H1 (cell line): ENCODE measurements at regions not wholly inside any gene's neighbourhood (a gene's known extent, or its start where the extent isn't known, plus 50 kb on each side); places are given as distances from the start of the nearest gene placed in this dataset.

Experiments
- CTCF ChIA-PET: fragments of 300-600 bp; sonication (Branson Sonifier 250); formaldehyde crosslinking; loops from one replicate; lab custom pipeline; 2021; ENCODE audit not compliant: partially characterized antibody; lab: Charles Lee
- POLR2A ChIA-PET: fragments of 300-600 bp; sonication (Branson Sonifier 250); formaldehyde crosslinking; loops from one replicate; lab custom pipeline; 2021; ENCODE audit warnings: inconsistent platforms; ENCODE audit not compliant: partially characterized antibody; lab: Charles Lee
- DNase-seq, 2 experiments: peaks; one replicate each; pipeline versions ENCODE4 v3.0.0 to v3.0.0-alpha.2; 2010 to 2022; ENCODE audit warnings: low spot score in 2 of 2, low read depth in 1 of 2, mixed read lengths in 1 of 2
- FAIRE-seq: peaks from 2 replicates; lab custom pipeline; 2011; peaks lifted over from hg19 to GRCh38; lab: Jason Lieb, UNC
- H2AFZ ChIP-seq: 2 replicates; pipeline ENCODE4 v1.8.1; 2012; ENCODE audit warnings: low read length, inconsistent platforms
- H2AK5ac ChIP-seq: 2 replicates; pipeline ENCODE4 v1.6.1; 2013; ENCODE audit warnings: low read depth, low read length
- H2BK120ac ChIP-seq: replicated peaks from 2 replicates; pipeline ENCODE3; 2013; ENCODE audit warnings: low read depth, low read length, inconsistent platforms
- H2BK12ac ChIP-seq: 2 replicates; pipeline ENCODE4 v1.6.1; 2013; ENCODE audit warnings: low read depth, low read length
- H2BK15ac ChIP-seq: 2 replicates; pipeline ENCODE4 v1.6.1; 2013; ENCODE audit warnings: low read length
- H2BK20ac ChIP-seq: 2 replicates; pipeline ENCODE4 v1.6.1; 2013; ENCODE audit warnings: low read length
- H2BK5ac ChIP-seq: 2 replicates; pipeline ENCODE4 v1.6.1; 2013; ENCODE audit warnings: low read depth, low read length
- H3K14ac ChIP-seq: 2 replicates; pipeline ENCODE4 v1.6.1; 2013; ENCODE audit warnings: inconsistent platforms; ENCODE audit not compliant: insufficient read length
- H3K18ac ChIP-seq: 2 replicates; pipeline ENCODE4 v1.6.1; 2013; ENCODE audit warnings: low read length; ENCODE audit errors: extremely low read depth
- H3K23ac ChIP-seq: 2 replicates; pipeline ENCODE4 v1.6.1; 2013; ENCODE audit warnings: inconsistent platforms; ENCODE audit not compliant: insufficient read length
- H3K23me2 ChIP-seq: 2 replicates; pipeline ENCODE4 v1.6.1; 2013; ENCODE audit warnings: low read depth, low read length
- H3K27ac ChIP-seq: 2 replicates; pipeline ENCODE4 v1.6.1; 2011; ENCODE audit warnings: low read depth, low read length, inconsistent platforms
- H3K27me3 ChIP-seq, 4 experiments: replicated peaks in 1 of 4; 1 replicate in 1 of 4; 2 replicates in 3 of 4; pipeline versions ENCODE4 v1.6.1 to v1.8.1; 2011 to 2013; ENCODE audit warnings: low read length in 3 of 4, mild to moderate bottlenecking in 3 of 4, inconsistent platforms in 2 of 4, mixed read lengths in 2 of 4, moderate library complexity in 1 of 4; ENCODE audit not compliant: control insufficient read depth in 3 of 4, insufficient read depth in 3 of 4; ENCODE audit errors: extremely low read depth in 1 of 4
- H3K36me3 ChIP-seq, 4 experiments: 2 replicates each; pipeline versions ENCODE4 v1.6.1 to v1.8.1; 2011 to 2013; ENCODE audit warnings: mild to moderate bottlenecking in 4 of 4, low read length in 3 of 4, moderate library complexity in 2 of 4, control low read depth in 1 of 4, inconsistent platforms in 1 of 4; ENCODE audit not compliant: insufficient read depth in 4 of 4, control insufficient read depth in 2 of 4
- H3K4ac ChIP-seq: replicated peaks from 2 replicates; pipeline ENCODE3; 2013; ENCODE audit warnings: low read length, low read depth, mixed read lengths, inconsistent platforms; ENCODE audit not compliant: insufficient read length
- H3K4me1 ChIP-seq, 4 experiments: replicated peaks in 1 of 4; 1 replicate in 1 of 4; 2 replicates in 3 of 4; pipeline versions ENCODE4 v1.6.1 to v1.8.1; 2011 to 2013; ENCODE audit warnings: low read length in 3 of 4, inconsistent platforms in 2 of 4, mixed read lengths in 1 of 4; ENCODE audit not compliant: insufficient read depth in 4 of 4, control insufficient read depth in 3 of 4
- H3K4me2 ChIP-seq, 2 experiments: 2 replicates each; pipeline versions ENCODE4 v1.6.1 to v1.8.1; 2011 to 2013; ENCODE audit warnings: low read depth in 2 of 2, low read length in 2 of 2, control low read depth in 1 of 2, inconsistent platforms in 1 of 2, mild to moderate bottlenecking in 1 of 2; ENCODE audit not compliant: insufficient read depth in 1 of 2
- H3K4me3 ChIP-seq, 4 experiments: fragments of 200-600, 300-600 bp in 1 of 4; sonication (generic), shearing (Covaris generic), sonication (Bioruptor Twin) in 1 of 4; 2 replicates each; pipeline versions ENCODE4 v1.5.1 to v1.8.1; 2011 to 2016; ENCODE audit warnings: low read length in 4 of 4, low read depth in 3 of 4, control low read depth in 2 of 4, inconsistent platforms in 2 of 4, mild to moderate bottlenecking in 2 of 4, mixed read lengths in 1 of 4, moderate library complexity in 1 of 4; ENCODE audit not compliant: insufficient read depth in 2 of 4; ENCODE audit errors: extremely low read depth in 1 of 4
- H3K56ac ChIP-seq: replicated peaks from 2 replicates; pipeline ENCODE3; 2013; ENCODE audit warnings: low read depth, mild to moderate bottlenecking, mixed read lengths, low read length, inconsistent platforms; ENCODE audit not compliant: insufficient read length
- H3K79me1 ChIP-seq: 2 replicates; pipeline ENCODE4 v1.6.1; 2013; ENCODE audit warnings: low read depth, low read length, control low read depth
- H3K79me2 ChIP-seq, 2 experiments: 2 replicates each; pipeline versions ENCODE4 v1.6.1 to v1.8.1; 2012 to 2013; ENCODE audit warnings: low read length in 2 of 2, mild to moderate bottlenecking in 2 of 2, inconsistent platforms in 1 of 2; ENCODE audit not compliant: insufficient read depth in 2 of 2, control insufficient read depth in 1 of 2
- H3K9ac ChIP-seq, 4 experiments: replicated peaks in 1 of 4; 1 replicate in 1 of 4; 2 replicates in 3 of 4; pipeline versions ENCODE4 v1.6.1 to v1.8.1; 2011 to 2013; ENCODE audit warnings: low read depth in 3 of 4, low read length in 3 of 4, control low read depth in 2 of 4, mild to moderate bottlenecking in 2 of 4, moderate library complexity in 2 of 4, inconsistent platforms in 1 of 4; ENCODE audit errors: extremely low read depth in 1 of 4
- H3K9me3 ChIP-seq, 2 experiments: 2 replicates each; pipeline versions ENCODE4 v1.6.1 to v1.8.1; 2012 to 2013; ENCODE audit warnings: mild to moderate bottlenecking in 2 of 2, moderate library complexity in 2 of 2, control low read depth in 1 of 2, inconsistent platforms in 1 of 2, low read depth in 1 of 2, low read length in 1 of 2, mixed read lengths in 1 of 2; ENCODE audit not compliant: insufficient read depth in 2 of 2
- H4K20me1 ChIP-seq, 2 experiments: replicated peaks in 1 of 2; 2 replicates each; pipeline versions ENCODE3 to v1.8.1; 2011 to 2013; ENCODE audit warnings: inconsistent platforms in 2 of 2, low read length in 2 of 2, mild to moderate bottlenecking in 1 of 2; ENCODE audit not compliant: insufficient read depth in 2 of 2, control insufficient read depth in 1 of 2
- H4K5ac ChIP-seq: 2 replicates; pipeline ENCODE4 v1.6.1; 2013; ENCODE audit warnings: low read length, low read depth, mixed read lengths, inconsistent platforms; ENCODE audit not compliant: insufficient read length
- H4K8ac ChIP-seq: 2 replicates; pipeline ENCODE4 v1.8.0; 2013; ENCODE audit warnings: mild to moderate bottlenecking, moderate library complexity, low read length, inconsistent platforms; ENCODE audit not compliant: insufficient read depth; ENCODE audit errors: extremely low read depth
- H4K91ac ChIP-seq: replicated peaks from 2 replicates; pipeline ENCODE3; 2013; ENCODE audit warnings: low read length, mixed read lengths, inconsistent platforms; ENCODE audit not compliant: insufficient read length
- ATF3 ChIP-seq: IDR thresholded peaks from 2 replicates; pipeline ENCODE4 v1.6.1; 2011; ENCODE audit warnings: low read depth, mild to moderate bottlenecking, low read length; ENCODE audit not compliant: insufficient read depth
- BACH1 ChIP-seq: IDR thresholded peaks from 2 replicates; pipeline ENCODE4 v1.6.1; 2012; ENCODE audit warnings: low read length, improper control_type of control experiment
- BCL11A ChIP-seq, 2 experiments: IDR thresholded peaks; one replicate each; pipeline ENCODE4 v1.6.1; 2011; ENCODE audit warnings: low read depth in 2 of 2, low read length in 2 of 2, mild to moderate bottlenecking in 2 of 2
- CREB1 ChIP-seq: IDR thresholded peaks from 2 replicates; pipeline ENCODE4 v1.6.1; 2012; ENCODE audit warnings: inconsistent platforms
- JUN ChIP-seq: IDR thresholded peaks from 2 replicates; pipeline ENCODE4 v1.6.1; 2011; ENCODE audit warnings: low read depth, mild to moderate bottlenecking, improper control_type of control experiment, low read length
- JUND ChIP-seq: IDR thresholded peaks from 2 replicates; pipeline ENCODE4 v1.6.1; 2011; ENCODE audit warnings: mild to moderate bottlenecking, improper control_type of control experiment, low read length
- NANOG ChIP-seq: IDR thresholded peaks from 2 replicates; pipeline ENCODE4 v1.6.1; 2011; ENCODE audit warnings: low read length, low read depth, mild to moderate bottlenecking, inconsistent platforms; ENCODE audit not compliant: insufficient read depth, poor library complexity, severe bottlenecking
- NRF1 ChIP-seq: IDR thresholded peaks from 2 replicates; pipeline ENCODE4 v1.6.1; 2011; ENCODE audit warnings: mild to moderate bottlenecking, low read depth, low read length, improper control_type of control experiment
- RAD21 ChIP-seq, 2 experiments: IDR thresholded peaks in 1 of 2; conservative IDR thresholded peaks in 1 of 2; 2 replicates each; pipeline ENCODE4 v1.6.1; 2011; ENCODE audit warnings: low read depth in 2 of 2, low read length in 2 of 2, improper control_type of control experiment in 1 of 2, inconsistent platforms in 1 of 2, mild to moderate bottlenecking in 1 of 2, moderate library complexity in 1 of 2
- RBBP5 ChIP-seq: IDR thresholded peaks from 2 replicates; pipeline ENCODE4 v1.7.1; 2012; ENCODE audit warnings: low read depth, mild to moderate bottlenecking, inconsistent platforms, low read length, moderate library complexity, borderline replicate concordance
- RNF2 ChIP-seq: fragments of 200-900, 300-1000 bp; sonication (generic); IDR thresholded peaks from 2 replicates; pipeline ENCODE4 v1.7.1; 2016; ENCODE audit warnings: borderline replicate concordance, low read depth, mild to moderate bottlenecking, antibody characterized with exemption, low read length; ENCODE audit not compliant: poor library complexity, severe bottlenecking; ENCODE audit errors: missing control alignments
- SP1 ChIP-seq: IDR thresholded peaks from 2 replicates; pipeline ENCODE4 v1.6.1; 2011; ENCODE audit warnings: low read depth, low read length
- SP4 ChIP-seq: IDR thresholded peaks from 2 replicates; pipeline ENCODE4 v1.6.1; 2012; ENCODE audit warnings: low read length, inconsistent platforms
- TAF7 ChIP-seq: optimal IDR thresholded peaks from 2 replicates; pipeline ENCODE3; 2011; ENCODE audit warnings: low read depth, mild to moderate bottlenecking, inconsistent platforms, low read length, moderate library complexity, borderline replicate concordance
- WGBS, 2 experiments: shearing (Covaris generic) in 1 of 2; methylation state at CpG; one replicate each; pipeline versions ENCODE4 v1.1.6 to v1.1.7; 2013 to 2015; ENCODE audit warnings: low lambda C conversion rate in 2 of 2, mixed read lengths in 2 of 2, inconsistent platforms in 1 of 2, low coverage in 1 of 2, missing lambda C conversion rate in 1 of 2; ENCODE audit not compliant: insufficient replicate concordance in 2 of 2, insufficient coverage in 1 of 2, insufficient read length in 1 of 2; ENCODE audit errors: extremely low coverage in 1 of 2, missing lambda C conversion rate in 1 of 2; 5-methylcytosine and 5-hydroxymethylcytosine counted together

- H3K23ac ChIP-seq = no peak overlapping the region
- no peak overlapping the region for H3K4ac ChIP-seq
- H3K4me3 ChIP-seq = no peak overlapping the region
- H3K23me2 ChIP-seq = no peaks in the 10 kb centered on the region
- H3K27me3 ChIP-seq = no peaks in the 10 kb centered on the region
- H2BK12ac ChIP-seq = no peak overlapping the region
- no peak for FAIRE-seq
- H2BK15ac ChIP-seq = no peak overlapping the region
- H2BK5ac ChIP-seq = no peak overlapping the region
- no peak for DNase-seq
- H4K8ac ChIP-seq = no peak overlapping the region
- H3K79me1 ChIP-seq = no peaks in the 10 kb centered on the region
- no peak overlapping the region for H3K4me2 ChIP-seq
- no peaks in the 10 kb centered on the region for H3K79me2 ChIP-seq
- H4K20me1 ChIP-seq = no peaks in the 10 kb centered on the region
- H2AK5ac ChIP-seq = no peak overlapping the region
- no peaks in the 10 kb centered on the region for H3K36me3 ChIP-seq
- no peak overlapping the region for H4K5ac ChIP-seq
- no peak overlapping the region for H3K9ac ChIP-seq
- H3K18ac ChIP-seq = no peak overlapping the region
- ChIA-PET CTCF (interaction anchor here (0.6 kb wide), 1 partner anchor 148 kb away, joined by 3 read pairs; no protein-coding TSS in a partner anchor), POLR2A (no interaction called here)
- no peak overlapping the region for H2BK20ac ChIP-seq
- H3K4me1 ChIP-seq = no peaks in the 10 kb centered on the region; a peak in 1 of 7 replicates
- WGBS, 2 experiments = 86% methylated on average over 4 of the region's 4 CpGs; no CpG with 5 or more reads in 1 of the 2 experiments
- peaks cover 0 to 2% of the 10 kb centered on the region in 2 experiments; a peak in 1 of 4 replicates for H3K9me3 ChIP-seq
- no peak overlapping the region for H2BK120ac ChIP-seq
- H2AFZ ChIP-seq = no peak overlapping the region; the same call in 1 of the 2 replicates
- no peak overlapping the region for H4K91ac ChIP-seq
- H3K14ac ChIP-seq = no peak overlapping the region
- H3K56ac ChIP-seq = no peak overlapping the region
- no peak overlapping the region for H3K27ac ChIP-seq
- TF ChIP-seq NRF1 = no peak
- no peak for TF ChIP-seq ATF3
- TF ChIP-seq NANOG = no peak
- TF ChIP-seq RBBP5 = no peak
- no peak for TF ChIP-seq JUN
- TF ChIP-seq JUND = no peak
- no peak for TF ChIP-seq SP1
- TF ChIP-seq RNF2 = no peak
- TF ChIP-seq CREB1 = no peak
- no peak for TF ChIP-seq SP4
- no peak for TF ChIP-seq TAF7
- TF ChIP-seq BACH1 = no peak
- TF ChIP-seq RAD21 (IDR thresholded peaks at IDR 0.05 in 1 of 2, conservative IDR thresholded peaks at IDR 0.05 in 1 of 2; ENCODE audit: low read depth in 2 of 2, low read length in 2 of 2) = no peak
- no peak for TF ChIP-seq BCL11A (IDR thresholded peaks at IDR 0.05; ENCODE audit: low read depth in 2 of 2, low read length in 2 of 2)
Measured at GRCh38 chr12:5348491-5348890, 83.4 kb upstream of the NTF3 start.
